ENCODE measurements at regions not wholly inside any gene's neighbourhood (a gene's known extent, or its start where the extent isn't known, plus 50 kb on each side); places are given as distances from the start of the nearest gene placed in this dataset.

- TF ChIP-seq POLR2A (IDR thresholded peaks at IDR 0.05), result no peak
- no peak for TF ChIP-seq CTCF (IDR thresholded peaks at IDR 0.05)
Observed at GRCh38 chr14:71734885-71735284, 197.3 kb upstream of the RGS6 start.

All from uterus (tissue), 2 donors.